ENCODE measurements at regions not wholly inside any gene's neighbourhood (a gene's known extent, or its start where the extent isn't known, plus 50 kb on each side); places are given as distances from the start of the nearest gene placed in this dataset.

DNA sequence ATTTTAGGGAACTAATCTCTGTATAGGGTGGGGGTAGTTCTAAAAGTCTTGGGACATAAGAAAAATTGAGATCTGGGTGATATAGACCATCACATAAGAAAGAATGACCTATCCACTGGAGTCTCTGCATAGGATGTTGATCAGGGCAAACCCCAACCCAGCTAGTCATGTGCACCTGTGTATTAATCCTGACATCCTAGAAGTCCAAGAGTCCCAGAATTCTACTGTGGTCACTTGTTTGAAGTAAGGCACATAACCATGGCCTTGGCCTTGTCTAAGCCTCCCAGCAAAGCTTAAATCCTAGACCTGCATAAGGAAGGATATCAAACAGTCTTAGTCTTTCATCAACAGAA lies 334.1 kb upstream of the DCN start:
- TF ChIP-seq, protein P1, sequence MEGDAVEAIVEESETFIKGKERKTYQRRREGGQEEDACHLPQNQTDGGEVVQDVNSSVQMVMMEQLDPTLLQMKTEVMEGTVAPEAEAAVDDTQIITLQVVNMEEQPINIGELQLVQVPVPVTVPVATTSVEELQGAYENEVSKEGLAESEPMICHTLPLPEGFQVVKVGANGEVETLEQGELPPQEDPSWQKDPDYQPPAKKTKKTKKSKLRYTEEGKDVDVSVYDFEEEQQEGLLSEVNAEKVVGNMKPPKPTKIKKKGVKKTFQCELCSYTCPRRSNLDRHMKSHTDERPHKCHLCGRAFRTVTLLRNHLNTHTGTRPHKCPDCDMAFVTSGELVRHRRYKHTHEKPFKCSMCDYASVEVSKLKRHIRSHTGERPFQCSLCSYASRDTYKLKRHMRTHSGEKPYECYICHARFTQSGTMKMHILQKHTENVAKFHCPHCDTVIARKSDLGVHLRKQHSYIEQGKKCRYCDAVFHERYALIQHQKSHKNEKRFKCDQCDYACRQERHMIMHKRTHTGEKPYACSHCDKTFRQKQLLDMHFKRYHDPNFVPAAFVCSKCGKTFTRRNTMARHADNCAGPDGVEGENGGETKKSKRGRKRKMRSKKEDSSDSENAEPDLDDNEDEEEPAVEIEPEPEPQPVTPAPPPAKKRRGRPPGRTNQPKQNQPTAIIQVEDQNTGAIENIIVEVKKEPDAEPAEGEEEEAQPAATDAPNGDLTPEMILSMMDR (IDR thresholded peaks at IDR 0.05; ENCODE audit: low read depth, low read length), result no peak
- TF ChIP-seq POLR2A (IDR thresholded peaks at IDR 0.05; ENCODE audit: extremely low read depth, insufficient read length), result no peak
